ENCODE measurements at regions not wholly inside any gene's neighbourhood (a gene's known extent, or its start where the extent isn't known, plus 50 kb on each side); places are given as distances from the start of the nearest gene placed in this dataset.
"Not testable (repeated sequence)": the region's sequence is repeated elsewhere in the genome, so short reads cannot be mapped to it uniquely, and the experiment has no call there.

DNA sequence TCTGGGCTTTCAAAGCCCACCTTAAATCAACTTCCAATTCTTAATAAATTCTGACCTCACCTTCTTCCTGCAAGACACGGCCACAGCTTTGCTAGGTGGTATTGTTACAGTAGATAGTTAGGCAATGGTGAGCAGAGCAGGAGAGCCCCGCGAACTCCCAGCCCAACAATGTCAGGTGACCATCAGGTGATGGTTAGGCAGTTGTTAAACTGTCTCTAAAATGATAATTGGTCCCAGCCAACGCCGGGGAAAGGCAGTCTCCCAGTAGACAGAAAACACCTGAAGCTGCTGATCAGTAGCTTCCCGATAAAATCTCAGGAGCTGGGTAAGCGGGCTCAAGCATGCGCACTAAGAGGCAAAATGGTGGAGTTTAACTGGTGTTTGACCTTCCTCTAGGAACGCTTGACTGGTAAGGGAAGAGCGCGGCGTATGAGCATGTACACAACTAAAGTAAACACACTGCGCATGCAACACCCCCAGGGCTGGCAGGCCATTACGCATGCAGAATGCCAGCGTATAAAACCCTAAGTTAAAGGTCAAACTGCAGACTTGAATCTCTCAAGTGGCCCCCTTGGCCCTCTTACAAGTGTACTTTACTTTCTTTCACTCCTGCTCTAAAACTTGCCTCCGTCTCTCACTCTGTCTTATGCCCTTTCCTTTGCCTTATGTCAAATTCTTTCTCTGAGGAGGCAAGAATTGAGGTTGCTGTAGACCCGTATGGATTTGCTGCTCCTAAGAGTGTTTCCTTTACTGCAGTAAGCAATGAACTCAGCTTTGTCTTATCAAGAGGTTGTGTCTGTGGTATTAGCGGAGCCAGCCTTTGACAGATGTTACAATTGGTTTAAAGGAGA is 113.5 kb downstream of the C12orf75 start:
- DNase-seq: no peak
- no peak overlapping the region for H3K27ac Mint-ChIP-seq
- no peaks in the 10 kb centered on the region for H3K36me3 Mint-ChIP-seq (ENCODE audit: low read depth)
- H3K27me3 Mint-ChIP-seq (ENCODE audit: low read depth): peaks cover 19% of the 10 kb centered on the region
- peaks cover 4% of the 10 kb centered on the region for H3K9me3 Mint-ChIP-seq
- intact Hi-C loops (cut with micrococcal nuclease): no loop called here
- H3K4me1 Mint-ChIP-seq (ENCODE audit: low read depth): no peaks in the 10 kb centered on the region
- H3K4me3 Mint-ChIP-seq: no peak overlapping the region
- CTCF ChIA-PET: no interaction called here

DNA sequence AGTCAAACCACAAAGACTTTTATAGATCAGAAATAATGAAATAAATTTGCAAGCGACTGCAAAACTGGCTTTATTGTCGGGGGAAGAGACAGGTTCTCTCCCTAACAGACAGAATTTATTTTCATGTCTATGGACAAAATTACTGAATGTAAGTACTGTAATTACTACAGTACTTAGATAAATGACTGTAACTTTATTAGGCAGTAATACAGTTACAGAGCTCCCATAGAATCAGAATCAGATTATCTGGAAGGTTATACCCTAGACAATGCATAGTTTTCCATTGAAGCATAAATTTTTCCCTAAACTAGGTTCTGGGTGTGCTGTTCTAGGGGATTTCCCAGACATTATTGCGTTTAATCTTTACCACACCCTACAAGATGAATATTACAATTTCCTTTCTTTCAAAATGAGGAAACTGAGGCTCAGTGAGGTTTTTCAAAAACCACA is 114.2 kb downstream of the C12orf75 start:
- Mint-ChIP-seq H3K4me1 (ENCODE audit: low read depth) (no peaks in the 10 kb centered on the region), H3K9me3 (peaks cover 4% of the 10 kb centered on the region), H3K36me3 (ENCODE audit: low read depth) (no peaks in the 10 kb centered on the region), H3K27ac (no peak overlapping the region), H3K27me3 (ENCODE audit: low read depth) (peaks cover 18% of the 10 kb centered on the region), H3K4me3 (no peak overlapping the region)
- DNase-seq: no peak
- intact Hi-C loops (cut with micrococcal nuclease): no loop called here
- CTCF ChIA-PET: interaction anchor here (0.6 kb wide), 1 partner anchor 42 kb away, joined by 4 read pairs; no protein-coding TSS in a partner anchor

DNA sequence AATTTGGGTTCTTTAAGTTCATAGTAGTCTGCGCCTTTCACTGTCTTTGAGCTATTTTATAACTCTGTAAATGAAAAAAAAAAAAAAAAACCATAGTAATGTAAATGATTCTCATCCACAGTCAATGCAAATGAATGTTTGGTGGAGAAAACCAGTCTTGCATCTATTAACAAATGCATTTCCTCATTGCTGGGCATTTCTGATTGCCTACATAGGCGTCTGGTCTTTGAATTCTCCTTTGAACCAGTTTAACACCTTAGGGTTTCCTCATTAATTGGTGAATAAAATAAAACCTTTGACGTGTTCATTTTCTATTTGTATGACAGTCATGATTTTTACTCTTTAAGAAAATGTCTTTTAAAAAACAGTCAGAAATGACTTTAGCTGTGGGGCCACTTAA is 114.8 kb downstream of the C12orf75 start:
- Mint-ChIP-seq H3K4me1 (ENCODE audit: low read depth) (no peaks in the 10 kb centered on the region), H3K9me3 (no peaks in the 10 kb centered on the region), H3K27me3 (ENCODE audit: low read depth) (peaks cover 14% of the 10 kb centered on the region), H3K4me3 (no peak overlapping the region), H3K36me3 (ENCODE audit: low read depth) (no peaks in the 10 kb centered on the region), H3K27ac (no peak overlapping the region)
- intact Hi-C loops (cut with micrococcal nuclease): no loop called here
- DNase-seq: no peak
- CTCF ChIA-PET: interaction anchor here (0.6 kb wide), 1 partner anchor 43 kb away, joined by 4 read pairs; no protein-coding TSS in a partner anchor

DNA sequence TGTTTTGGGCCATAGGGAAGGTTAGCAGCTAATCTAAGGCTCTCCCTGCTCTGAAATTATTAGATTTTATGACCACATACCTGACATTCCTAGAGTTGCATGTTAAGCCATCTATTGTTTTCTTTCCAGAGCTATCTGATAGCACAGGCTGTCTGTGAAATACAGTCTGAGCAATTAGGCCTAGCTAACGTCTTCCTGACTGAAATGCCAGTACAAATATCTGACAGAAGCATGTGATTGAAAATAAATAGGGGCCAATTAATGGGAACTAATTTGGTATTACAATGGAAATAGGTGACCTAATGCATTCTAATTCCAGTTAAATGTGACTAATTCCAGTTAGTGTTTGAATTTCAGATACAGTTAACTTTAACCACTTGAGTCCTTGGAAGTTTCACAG is 115.2 kb downstream of the C12orf75 start:
- Mint-ChIP-seq H3K4me1 (ENCODE audit: low read depth) (no peaks in the 10 kb centered on the region), H3K36me3 (ENCODE audit: low read depth) (no peaks in the 10 kb centered on the region), H3K4me3 (no peak overlapping the region), H3K27ac (no peak overlapping the region), H3K27me3 (ENCODE audit: low read depth) (peaks cover 14% of the 10 kb centered on the region), H3K9me3 (no peaks in the 10 kb centered on the region)
- CTCF ChIA-PET: no interaction called here
- DNase-seq: no peak
- intact Hi-C loops (cut with micrococcal nuclease): no loop called here

DNA sequence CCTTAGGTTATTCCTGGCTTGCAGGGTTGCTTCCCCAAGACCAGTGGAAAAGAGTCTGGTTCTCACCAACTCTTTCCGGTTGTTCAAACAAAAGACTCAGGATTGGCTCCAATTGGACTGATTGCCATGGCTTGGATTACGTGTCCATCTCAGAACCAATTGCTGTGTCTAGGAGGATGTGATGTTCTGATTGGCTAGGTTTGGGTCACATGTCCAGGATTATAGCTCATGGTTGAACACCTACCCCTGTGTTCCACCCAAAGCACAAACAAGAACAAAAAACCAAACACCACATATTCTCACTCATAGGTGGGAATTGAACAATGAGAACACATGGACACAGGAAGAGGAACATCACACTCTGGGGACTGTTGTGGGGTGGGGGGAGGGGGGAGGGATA is 116.0 kb downstream of the C12orf75 start:
- CTCF ChIA-PET; H3K9me3 Mint-ChIP-seq; H3K36me3 Mint-ChIP-seq (ENCODE audit: low read depth); H3K4me1 Mint-ChIP-seq (ENCODE audit: low read depth); intact Hi-C loops (cut with micrococcal nuclease); H3K27ac Mint-ChIP-seq; H3K4me3 Mint-ChIP-seq; DNase-seq: not testable (repeated sequence)
- peaks cover 18% of the 10 kb centered on the region for H3K27me3 Mint-ChIP-seq (ENCODE audit: low read depth)

GRCh38 chr12:105449431-105449830 is 118.9 kb downstream of the C12orf75 start:
- Mint-ChIP-seq H3K4me1 (ENCODE audit: low read depth) (no peaks in the 10 kb centered on the region), H3K4me3 (no peak overlapping the region), H3K9me3 (no peaks in the 10 kb centered on the region), H3K27me3 (ENCODE audit: low read depth) (peaks cover 10% of the 10 kb centered on the region), H3K27ac (no peak overlapping the region), H3K36me3 (ENCODE audit: low read depth) (no peaks in the 10 kb centered on the region)
- DNase-seq: no peak
- intact Hi-C loops (cut with micrococcal nuclease): no loop called here
- CTCF ChIA-PET: no interaction called here

DNA sequence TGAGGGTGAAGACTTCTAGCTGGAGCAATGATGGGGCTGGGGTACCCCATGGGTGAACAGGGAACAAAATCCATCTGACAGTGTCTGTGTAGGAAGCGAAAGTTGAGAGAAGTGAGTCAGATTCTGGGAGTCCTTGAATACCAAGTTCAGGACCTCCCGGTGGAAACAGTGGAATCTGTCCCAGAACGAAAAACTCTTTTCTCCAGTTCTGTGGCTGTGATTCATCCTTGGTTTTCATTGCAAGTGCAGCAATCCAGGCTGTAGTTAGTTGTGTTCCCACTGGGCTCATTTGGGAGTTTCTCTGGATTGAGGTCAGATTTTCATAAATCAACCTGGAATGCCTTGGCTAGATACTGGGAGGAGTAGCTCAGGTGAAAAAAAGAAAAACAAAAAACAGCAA is 120.7 kb downstream of the C12orf75 start:
- Mint-ChIP-seq H3K36me3 (ENCODE audit: low read depth) (no peaks in the 10 kb centered on the region), H3K27me3 (ENCODE audit: low read depth) (peaks cover 9% of the 10 kb centered on the region), H3K9me3 (no peaks in the 10 kb centered on the region), H3K27ac (no peak overlapping the region), H3K4me1 (ENCODE audit: low read depth) (no peaks in the 10 kb centered on the region), H3K4me3 (no peak overlapping the region)
- CTCF ChIA-PET: no interaction called here
- intact Hi-C loops (cut with micrococcal nuclease): no loop called here
- no peak for DNase-seq

GRCh38 chr12:105451798-105452197 is 121.3 kb downstream of the C12orf75 start:
- intact Hi-C loops (cut with micrococcal nuclease): no loop called here
- no peak for DNase-seq
- Mint-ChIP-seq H3K27ac (no peak overlapping the region), H3K4me1 (ENCODE audit: low read depth) (no peaks in the 10 kb centered on the region), H3K9me3 (no peaks in the 10 kb centered on the region), H3K4me3 (no peak overlapping the region), H3K36me3 (ENCODE audit: low read depth) (no peaks in the 10 kb centered on the region), H3K27me3 (ENCODE audit: low read depth) (peaks cover 11% of the 10 kb centered on the region)
- CTCF ChIA-PET: no interaction called here

DNA sequence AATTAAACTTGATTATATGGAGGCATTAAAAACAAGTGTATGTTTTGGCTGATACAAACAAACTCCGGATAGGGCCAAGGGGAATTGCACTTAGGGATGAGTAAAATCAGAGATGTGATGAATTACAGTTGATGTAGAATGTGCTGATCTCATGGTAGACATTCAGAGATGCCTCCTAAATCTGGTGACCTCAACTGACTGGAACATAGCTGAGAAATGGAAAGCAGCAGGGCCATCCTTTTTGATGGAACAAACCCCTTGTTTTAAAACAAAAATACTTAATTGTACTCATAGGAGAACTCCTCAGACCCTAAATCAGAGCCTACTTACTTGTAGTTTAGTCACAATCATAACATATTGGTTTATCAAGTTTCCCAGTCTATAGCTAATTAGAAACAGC is 122.8 kb downstream of the C12orf75 start:
- Mint-ChIP-seq H3K4me1 (ENCODE audit: low read depth) (no peaks in the 10 kb centered on the region), H3K4me3 (no peak overlapping the region), H3K27me3 (ENCODE audit: low read depth) (peaks cover 12% of the 10 kb centered on the region), H3K36me3 (ENCODE audit: low read depth) (no peaks in the 10 kb centered on the region), H3K27ac (no peak overlapping the region), H3K9me3 (no peaks in the 10 kb centered on the region)
- no peak for DNase-seq
- intact Hi-C loops (cut with micrococcal nuclease): no loop called here
- CTCF ChIA-PET: no interaction called here

DNA sequence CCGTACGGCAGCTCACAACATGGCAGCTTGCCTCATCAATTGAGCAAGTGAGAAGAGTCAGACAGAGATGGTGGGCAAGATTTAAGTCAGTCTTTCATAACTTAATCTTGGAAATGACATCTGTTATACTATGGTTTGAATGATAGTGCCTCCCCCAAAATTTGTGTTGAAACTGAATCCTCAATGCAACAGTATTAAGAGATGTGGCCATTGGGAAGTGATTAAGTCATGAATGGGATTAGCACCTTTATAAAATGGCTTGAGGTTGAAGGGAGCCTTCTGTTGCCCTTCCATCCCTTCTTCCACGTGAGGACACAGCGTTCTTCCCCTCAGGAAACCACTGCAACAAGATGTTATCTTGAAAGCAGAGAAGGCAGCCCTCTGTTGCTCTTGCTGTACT is 124.2 kb downstream of the C12orf75 start:
- Mint-ChIP-seq H3K9me3 (peaks cover 8% of the 10 kb centered on the region), H3K27ac (no peak overlapping the region), H3K4me3 (no peak overlapping the region), H3K4me1 (ENCODE audit: low read depth) (no peaks in the 10 kb centered on the region), H3K27me3 (ENCODE audit: low read depth) (peaks cover 20% of the 10 kb centered on the region), H3K36me3 (ENCODE audit: low read depth) (no peaks in the 10 kb centered on the region)
- CTCF ChIA-PET: no interaction called here
- intact Hi-C loops (cut with micrococcal nuclease): no loop called here
- no peak for DNase-seq

GRCh38 chr12:105455261-105455660 is 124.8 kb downstream of the C12orf75 start:
- peaks cover 8% of the 10 kb centered on the region for H3K9me3 Mint-ChIP-seq
- H3K36me3 Mint-ChIP-seq (ENCODE audit: low read depth): no peaks in the 10 kb centered on the region
- H3K27me3 Mint-ChIP-seq (ENCODE audit: low read depth): peaks cover 20% of the 10 kb centered on the region
- CTCF ChIA-PET: no interaction called here
- DNase-seq: no peak
- intact Hi-C loops (cut with micrococcal nuclease): no loop called here
- peak overlapping the region; percentile 26 for H3K27ac Mint-ChIP-seq
- H3K4me1 Mint-ChIP-seq (ENCODE audit: low read depth): no peaks in the 10 kb centered on the region
- H3K4me3 Mint-ChIP-seq: no peak overlapping the region

DNA sequence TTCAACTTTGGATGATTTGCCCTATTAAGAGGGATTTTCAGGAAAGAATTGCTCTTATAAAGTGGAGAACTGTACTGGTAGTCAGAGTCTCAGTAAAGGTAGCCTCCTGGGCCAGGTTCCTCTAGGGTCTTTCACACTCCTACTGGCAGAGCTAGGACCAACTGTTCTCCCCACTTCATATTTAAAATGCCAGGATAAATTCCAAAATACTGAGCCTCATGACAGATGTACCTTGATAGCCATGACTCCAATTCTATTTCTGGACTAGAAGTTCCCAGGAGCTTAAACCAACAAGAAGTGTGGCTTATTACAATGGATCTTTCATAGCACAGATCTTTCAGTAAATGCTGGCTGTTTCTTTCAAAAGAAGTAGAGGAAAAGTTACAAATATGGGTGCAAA is 126.5 kb downstream of the C12orf75 start:
- intact Hi-C loops (cut with micrococcal nuclease): no loop called here
- Mint-ChIP-seq H3K27me3 (ENCODE audit: low read depth) (peaks cover 16% of the 10 kb centered on the region), H3K36me3 (ENCODE audit: low read depth) (no peaks in the 10 kb centered on the region), H3K4me3 (no peak overlapping the region), H3K9me3 (peaks cover 8% of the 10 kb centered on the region), H3K27ac (no peak overlapping the region), H3K4me1 (ENCODE audit: low read depth) (no peaks in the 10 kb centered on the region)
- CTCF ChIA-PET: no interaction called here
- DNase-seq: no peak

GRCh38 chr12:105459760-105460330 is 129.4 kb downstream of the C12orf75 start:
- no peaks in the 10 kb centered on the region for H3K36me3 Mint-ChIP-seq (ENCODE audit: low read depth)
- H3K4me1 Mint-ChIP-seq (ENCODE audit: low read depth): no peaks in the 10 kb centered on the region
- H3K27me3 Mint-ChIP-seq (ENCODE audit: low read depth): peaks cover 20% of the 10 kb centered on the region
- peaks cover 8% of the 10 kb centered on the region for H3K9me3 Mint-ChIP-seq
- intact Hi-C loops (cut with micrococcal nuclease): no loop called here
- CTCF ChIA-PET: interaction anchor here (1.1 kb wide), 1 partner anchor 15 kb away, joined by 4 read pairs; no protein-coding TSS in a partner anchor
- no peak overlapping the region for H3K4me3 Mint-ChIP-seq
- no peak for DNase-seq
- H3K27ac Mint-ChIP-seq: no peak overlapping the region

Measured in activated naive CD4-positive, alpha-beta T cell treated with anti-CD3 and anti-CD28 coated beads for 36 hours (primary cell).